CD4-positive, alpha-beta T cell (primary cell): ENCODE measurements at regions not wholly inside any gene's neighbourhood (a gene's known extent, or its start where the extent isn't known, plus 50 kb on each side); places are given as distances from the start of the nearest gene placed in this dataset.

Experiments used
- ATAC-seq: fragments of 200-7000 bp; cut with Tn5 transposase; one replicate; pipeline ENCODE4 v1.10.0; 2022; ENCODE audit warnings: mild to moderate bottlenecking; ENCODE audit not compliant: poor library complexity
- CTCF ChIA-PET: fragments of 350-600 bp; sonication (Branson Sonifier 250); formaldehyde crosslinking; loops from one replicate; lab custom pipeline; 2021; ENCODE audit warnings: antibody characterized with exemption, inconsistent platforms; lab: Charles Lee
- POLR2A ChIA-PET: fragments of 350-600 bp; sonication (Branson Sonifier 250); formaldehyde crosslinking; loops from one replicate; lab custom pipeline; 2021; ENCODE audit warnings: antibody characterized with exemption, inconsistent platforms; lab: Charles Lee
- DNase-seq, 14 experiments: peaks; one replicate each; pipeline ENCODE4 v3.0.0-alpha.2; 2013 to 2020; ENCODE audit warnings: mixed read lengths in 2 of 14
- H3K27ac ChIP-seq, 2 donors: one replicate each; pipeline versions ENCODE4 v1.5.1 to v1.7.0; 2013; ENCODE audit warnings: low read length in 2 of 2, low read depth in 1 of 2, mild to moderate bottlenecking in 1 of 2
- H3K27me3 ChIP-seq, 2 experiments: 1 replicate in 1 of 2; 2 replicates in 1 of 2; pipeline versions ENCODE4 v1.6.1 to v1.7.0; 2013; ENCODE audit warnings: low read length in 2 of 2, control low read depth in 1 of 2, mild to moderate bottlenecking in 1 of 2, moderate library complexity in 1 of 2; ENCODE audit not compliant: insufficient read depth in 2 of 2, control insufficient read depth in 1 of 2
- H3K36me3 ChIP-seq: one replicate; pipeline ENCODE4 v1.6.1; 2013; ENCODE audit warnings: low read length, control low read depth; ENCODE audit not compliant: insufficient read depth
- H3K4me1 ChIP-seq: one replicate; pipeline ENCODE4 v1.6.1; 2013; ENCODE audit warnings: low read length, control low read depth; ENCODE audit not compliant: insufficient read depth
- H3K4me3 ChIP-seq: one replicate; pipeline ENCODE4 v1.5.1; 2013; ENCODE audit warnings: mild to moderate bottlenecking, low read length, moderate library complexity
- H3K9me3 ChIP-seq, 2 experiments: 1 replicate in 1 of 2; 2 replicates in 1 of 2; pipeline versions ENCODE4 v1.6.1 to v1.7.0; 2013; ENCODE audit warnings: low read length in 2 of 2, mild to moderate bottlenecking in 2 of 2, control low read depth in 1 of 2, moderate library complexity in 1 of 2; ENCODE audit not compliant: control insufficient read depth in 1 of 2, insufficient read depth in 1 of 2
- H3K27ac Mint-ChIP-seq: one replicate; pipeline ENCODE4 v1.8.0; 2020; ENCODE audit warnings: mixed read lengths
- H3K27me3 Mint-ChIP-seq: one replicate; pipeline ENCODE4 v1.8.0; 2021; ENCODE audit warnings: mixed read lengths
- H3K36me3 Mint-ChIP-seq: one replicate; pipeline ENCODE4 v1.8.0; 2021; ENCODE audit warnings: low read depth, mixed read lengths
- H3K4me1 Mint-ChIP-seq: one replicate; pipeline ENCODE4 v1.8.0; 2021; ENCODE audit warnings: low read depth, mixed read lengths
- H3K4me3 Mint-ChIP-seq: one replicate; pipeline ENCODE4 v1.8.0; 2020; ENCODE audit warnings: mild to moderate bottlenecking, mixed read lengths
- H3K9me3 Mint-ChIP-seq: one replicate; pipeline ENCODE4 v1.8.0; 2020; ENCODE audit warnings: mixed read lengths
- CTCF ChIP-seq: fragments of 200-600 bp; IDR thresholded peaks from one replicate; pipeline ENCODE4 v1.8.0; 2022; ENCODE audit warnings: antibody characterized with exemption, mild to moderate bottlenecking
- intact Hi-C, 2 experiments: fragments of 100-400 bp; cut with DNase I in 1 of 2; cut with micrococcal nuclease in 1 of 2; formaldehyde crosslinking; loops; one replicate each; pipeline versions ENCODE4 v1.15.1 to v1.9.0; 2023 to 2025; cut with DNase I, micrococcal nuclease

DNA sequence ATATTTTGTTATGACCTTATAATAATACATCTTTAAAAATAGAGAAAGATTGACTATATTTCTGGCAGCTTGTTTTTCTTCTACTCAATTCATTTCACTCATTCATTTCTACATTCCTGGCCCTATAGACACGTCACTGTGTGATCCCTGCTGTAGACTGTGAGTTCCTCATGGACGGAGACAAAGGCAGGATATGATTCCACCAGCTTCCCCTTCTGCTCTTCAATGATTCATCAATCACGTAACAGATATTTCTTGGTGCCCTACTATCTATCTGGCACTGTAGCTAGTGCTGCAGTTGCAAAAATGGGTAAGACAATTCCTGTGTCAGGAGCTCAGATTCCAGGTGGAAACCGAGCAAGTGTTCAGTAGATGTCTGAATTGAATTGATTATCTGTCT, 415.0 kb downstream of the SFMBT2 start:
- no peak for TF ChIP-seq CTCF
- no peak overlapping the region for H3K4me3 Mint-ChIP-seq
- peaks cover 2% of the 10 kb centered on the region for H3K4me1 Mint-ChIP-seq
- Histone ChIP-seq H3K4me1 (peaks cover 6% of the 10 kb centered on the region), H3K36me3 (no peaks in the 10 kb centered on the region), H3K9me3 (no peaks in the 10 kb centered on the region), H3K4me3 (no peak overlapping the region), H3K27me3 (no peaks in the 10 kb centered on the region), H3K27ac (no peak overlapping the region)
- intact Hi-C loops = no loop called here
- ChIA-PET CTCF (no interaction called here), POLR2A (no interaction called here)
- no peaks in the 10 kb centered on the region for H3K36me3 Mint-ChIP-seq
- no peak for ATAC-seq
- peaks cover 11% of the 10 kb centered on the region for H3K27me3 Mint-ChIP-seq
- H3K27ac Mint-ChIP-seq = no peak overlapping the region
- peak in 1 of 14 experiments; percentile 21 for DNase-seq
- H3K9me3 Mint-ChIP-seq = no peaks in the 10 kb centered on the region

GRCh38 chr10:6995341-6995740, 415.3 kb upstream of the PRKCQ start:
- no peaks in the 10 kb centered on the region for H3K36me3 Mint-ChIP-seq
- ATAC-seq (no peak), DNase-seq (no peak)
- H3K4me3 ChIP-seq = no peak overlapping the region
- no peaks in the 10 kb centered on the region for H3K9me3 Mint-ChIP-seq
- ChIA-PET CTCF (no interaction called here), POLR2A (no interaction called here)
- peaks cover 11% of the 10 kb centered on the region for H3K27me3 Mint-ChIP-seq
- no peaks in the 10 kb centered on the region for H3K27me3 ChIP-seq
- no peak overlapping the region for H3K27ac Mint-ChIP-seq
- intact Hi-C loops = no loop called here
- no peaks in the 10 kb centered on the region for H3K9me3 ChIP-seq
- H3K4me3 Mint-ChIP-seq = no peak overlapping the region
- peaks cover 6% of the 10 kb centered on the region for H3K4me1 Mint-ChIP-seq
- no peaks in the 10 kb centered on the region for H3K36me3 ChIP-seq
- TF ChIP-seq CTCF = no peak
- no peak overlapping the region for H3K27ac ChIP-seq
- peaks cover 9% of the 10 kb centered on the region for H3K4me1 ChIP-seq

DNA sequence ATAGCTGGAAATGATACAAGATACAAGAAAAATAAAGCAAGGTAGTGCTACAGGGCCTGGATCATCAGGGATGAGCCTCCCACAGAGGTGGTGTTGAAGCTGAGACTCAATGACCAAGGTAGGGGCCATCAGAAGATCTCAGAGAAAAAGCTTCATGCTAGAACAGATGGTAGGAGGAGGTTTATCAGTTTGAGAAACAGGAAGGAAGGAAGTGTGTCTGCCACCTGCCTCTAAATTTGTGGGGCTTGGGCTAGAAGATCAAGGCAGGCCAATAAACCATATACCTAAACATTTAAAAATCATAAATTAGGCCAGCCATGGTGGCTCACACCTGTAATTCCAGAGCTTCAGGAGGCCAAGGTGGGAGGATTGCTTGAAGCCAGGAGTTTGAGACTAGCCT, 410.8 kb upstream of the PRKCQ start:
- H3K4me3 Mint-ChIP-seq = no peak overlapping the region
- no peaks in the 10 kb centered on the region for H3K36me3 Mint-ChIP-seq
- H3K9me3 ChIP-seq = no peaks in the 10 kb centered on the region
- no peak overlapping the region for H3K27ac ChIP-seq
- H3K4me1 Mint-ChIP-seq = peaks cover 6% of the 10 kb centered on the region
- H3K36me3 ChIP-seq = no peaks in the 10 kb centered on the region
- H3K4me3 ChIP-seq = no peak overlapping the region
- no peak for TF ChIP-seq CTCF
- no peaks in the 10 kb centered on the region for H3K9me3 Mint-ChIP-seq
- POLR2A ChIA-PET = no interaction called here
- intact Hi-C loops = no loop called here
- DNase-seq (peak in 1 of 14 experiments; percentile 7), ATAC-seq (no peak)
- CTCF ChIA-PET = no interaction called here
- no peaks in the 10 kb centered on the region for H3K27me3 ChIP-seq
- peaks cover 9% of the 10 kb centered on the region for H3K4me1 ChIP-seq
- peaks cover 4% of the 10 kb centered on the region for H3K27me3 Mint-ChIP-seq
- H3K27ac Mint-ChIP-seq = no peak overlapping the region
